Stimulated activated CD4-positive, alpha-beta T cell treated with anti-CD3 and anti-CD28 coated beads, Interleukin-4, amount 100 ng/mL, for 24 hours (primary cell): ENCODE measurements at regions not wholly inside any gene's neighbourhood (a gene's known extent, or its start where the extent isn't known, plus 50 kb on each side); places are given as distances from the start of the nearest gene placed in this dataset.
A peak's percentile ranks its signal among the peaks of the same experiment; 100 is the strongest.

ENCODE experiments used
- DNase-seq: peaks from one replicate; pipeline ENCODE4 v3.0.0-alpha.2; 2020

GRCh38 chr12:14257734-14258574 is 107.5 kb upstream of the ATF7IP start:
- peak; percentile 87 for DNase-seq

GRCh38 chr12:14258575-14258940 is 106.9 kb upstream of the ATF7IP start:
- DNase-seq = no peak

- DNase-seq = no peak
These were observed 105.9 kb upstream of the ATF7IP start for GRCh38 chr12:14259481-14260010.

GRCh38 chr12:14260011-14260993 is 105.2 kb upstream of the ATF7IP start:
- DNase-seq = no peak

- DNase-seq = no peak
These were observed 104.4 kb upstream of the ATF7IP start for GRCh38 chr12:14261096-14261495.

- DNase-seq = no peak
These were observed 103.6 kb upstream of the ATF7IP start for GRCh38 chr12:14261861-14262260.

- no peak for DNase-seq
These were observed 102.5 kb upstream of the ATF7IP start for GRCh38 chr12:14262771-14263511.

GRCh38 chr12:14263742-14264141 is 101.7 kb upstream of the ATF7IP start:
- no peak for DNase-seq

GRCh38 chr12:14264316-14264715 is 101.2 kb upstream of the ATF7IP start:
- no peak for DNase-seq

GRCh38 chr12:14264778-14265177 is 100.7 kb upstream of the ATF7IP start:
- DNase-seq = no peak

- no peak for DNase-seq
These were observed 97.4 kb upstream of the ATF7IP start for GRCh38 chr12:14268120-14268515.

- DNase-seq = no peak
These were observed 95.1 kb upstream of the ATF7IP start for GRCh38 chr12:14270392-14270791.

- no peak for DNase-seq
These were observed 92.2 kb upstream of the ATF7IP start for GRCh38 chr12:14272956-14273912.

GRCh38 chr12:14273913-14274311 is 91.6 kb upstream of the ATF7IP start:
- no peak for DNase-seq

- no peak for DNase-seq
These were observed 90.4 kb upstream of the ATF7IP start for GRCh38 chr12:14275111-14275510.

GRCh38 chr12:14275886-14276285 is 89.6 kb upstream of the ATF7IP start:
- no peak for DNase-seq

- DNase-seq = no peak
These were observed 87.1 kb upstream of the ATF7IP start for GRCh38 chr12:14278294-14278953.

- peak; percentile 17 for DNase-seq
These were observed 85.6 kb upstream of the ATF7IP start for GRCh38 chr12:14279845-14280244.

GRCh38 chr12:14280921-14281320 is 84.6 kb upstream of the ATF7IP start:
- no peak for DNase-seq

- DNase-seq = no peak
These were observed 83.9 kb upstream of the ATF7IP start for GRCh38 chr12:14281539-14281938.
